GM18868 (cell line): ENCODE measurements at regions not wholly inside any gene's neighbourhood (a gene's known extent, or its start where the extent isn't known, plus 50 kb on each side); places are given as distances from the start of the nearest gene placed in this dataset.

Experiments
- ATAC-seq: cut with Tn5 transposase; IDR thresholded peaks from one replicate; pipeline ENCODE4 v1.9.1; 2021; ENCODE audit warnings: mild to moderate bottlenecking, moderate library complexity; ENCODE audit not compliant: unreplicated experiment

DNA sequence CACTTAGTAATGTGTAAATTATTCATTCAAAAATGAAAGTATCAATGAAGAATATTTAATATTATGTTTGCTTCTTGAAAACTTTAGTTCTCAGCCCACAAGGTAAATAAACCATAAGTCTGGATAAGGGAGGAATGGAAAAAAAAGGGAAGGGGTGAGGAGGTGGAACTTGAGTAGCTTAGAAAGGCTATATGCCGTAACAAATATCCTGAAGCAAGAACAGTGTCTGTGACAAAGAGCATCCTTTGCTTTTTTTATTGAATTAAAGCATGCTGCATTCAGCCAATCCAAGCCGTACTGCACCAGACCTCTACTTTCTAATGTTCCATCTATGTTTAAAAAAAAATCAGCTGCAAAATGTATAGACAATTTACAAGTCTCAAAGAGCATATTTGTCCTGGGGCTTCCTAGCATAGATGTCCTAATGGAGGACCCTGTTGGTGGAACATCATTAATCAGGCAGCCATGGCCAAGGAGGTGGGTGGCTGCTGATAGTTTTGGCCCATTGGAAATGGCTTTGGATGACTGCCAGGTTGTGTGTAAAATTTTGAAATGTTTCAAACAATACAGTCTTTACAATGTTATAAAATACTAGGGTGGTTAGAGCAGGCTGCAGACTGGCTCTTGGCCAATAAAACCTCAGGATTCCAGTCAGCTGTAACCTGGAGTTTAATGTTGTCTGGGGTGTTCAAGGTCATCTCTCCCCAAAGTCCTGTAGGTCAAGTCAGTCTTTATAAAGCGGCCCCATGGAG is 895.8 kb upstream of the SOX9 start:
- ATAC-seq: no peak

- no peak for ATAC-seq
These were observed 893.0 kb upstream of the SOX9 start for GRCh38 chr17:71227841-71228240.

DNA sequence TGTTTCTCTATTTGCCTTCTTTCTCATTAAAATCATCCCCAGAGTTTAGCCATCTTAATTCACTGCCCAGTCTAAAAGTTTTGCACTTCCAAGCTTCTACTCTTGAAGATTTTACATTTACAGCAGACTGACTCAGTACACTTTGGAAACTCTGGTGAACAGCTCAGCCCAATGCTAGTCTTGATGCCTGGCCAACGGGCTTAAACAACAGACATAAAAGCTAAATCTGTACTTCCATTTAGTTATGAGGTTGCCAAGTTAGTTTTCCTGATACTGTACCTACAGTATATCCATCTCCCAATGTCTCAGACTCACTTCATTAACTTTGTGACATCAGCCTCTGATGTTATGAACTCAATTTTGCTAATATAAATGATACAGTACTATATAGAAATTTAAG is 891.8 kb upstream of the SOX9 start:
- ATAC-seq: no peak

GRCh38 chr17:71232801-71233559 is 887.8 kb upstream of the SOX9 start:
- ATAC-seq: no peak

DNA sequence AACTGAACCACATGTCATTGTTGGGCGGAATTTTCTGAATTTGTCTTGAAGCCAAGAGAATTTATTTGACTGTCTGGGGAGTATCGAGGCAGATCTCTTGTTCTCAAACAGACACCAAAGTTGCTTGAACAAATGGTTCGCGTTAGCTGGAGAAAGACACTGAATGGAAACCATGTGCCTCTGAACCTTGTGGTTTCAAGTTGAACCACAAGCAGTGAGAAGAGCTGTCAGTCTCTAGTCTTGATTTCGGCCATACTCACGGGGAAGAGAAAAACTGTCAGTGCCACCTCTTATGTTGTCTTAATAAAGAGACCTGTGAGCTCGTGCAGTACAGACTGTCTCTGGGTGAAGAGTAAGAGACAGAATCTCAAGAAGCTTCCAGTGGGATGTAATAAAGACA is 886.5 kb upstream of the SOX9 start:
- no peak for ATAC-seq

DNA sequence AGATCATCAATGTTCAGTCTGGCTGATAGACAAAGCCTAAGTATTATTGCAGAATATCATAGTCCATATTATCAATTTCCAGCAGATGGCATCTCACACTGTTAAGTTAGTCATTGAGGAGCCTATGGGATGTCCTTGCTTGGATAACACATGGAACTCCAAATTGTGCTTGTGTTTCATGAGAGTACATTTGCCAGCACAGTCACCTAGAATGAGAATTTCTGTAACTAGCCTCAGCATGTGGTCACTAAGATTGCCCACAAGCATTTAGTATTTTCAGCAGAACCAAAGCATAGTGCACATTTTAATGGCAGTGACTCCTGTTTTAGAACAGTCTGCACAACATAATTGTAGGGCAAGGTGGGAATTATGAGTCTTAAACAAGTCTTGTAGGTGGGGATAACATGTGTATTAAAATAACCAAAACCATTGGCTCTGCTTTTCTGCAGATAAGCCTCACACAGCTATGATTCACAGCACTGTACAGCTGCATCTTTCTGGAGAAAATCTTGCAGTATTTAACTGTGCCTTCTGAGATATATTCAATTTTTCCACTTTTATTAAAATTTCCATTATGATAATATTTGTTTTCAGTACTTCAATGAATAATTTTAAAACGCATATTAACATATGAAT is 882.8 kb upstream of the SOX9 start:
- no peak for ATAC-seq

DNA sequence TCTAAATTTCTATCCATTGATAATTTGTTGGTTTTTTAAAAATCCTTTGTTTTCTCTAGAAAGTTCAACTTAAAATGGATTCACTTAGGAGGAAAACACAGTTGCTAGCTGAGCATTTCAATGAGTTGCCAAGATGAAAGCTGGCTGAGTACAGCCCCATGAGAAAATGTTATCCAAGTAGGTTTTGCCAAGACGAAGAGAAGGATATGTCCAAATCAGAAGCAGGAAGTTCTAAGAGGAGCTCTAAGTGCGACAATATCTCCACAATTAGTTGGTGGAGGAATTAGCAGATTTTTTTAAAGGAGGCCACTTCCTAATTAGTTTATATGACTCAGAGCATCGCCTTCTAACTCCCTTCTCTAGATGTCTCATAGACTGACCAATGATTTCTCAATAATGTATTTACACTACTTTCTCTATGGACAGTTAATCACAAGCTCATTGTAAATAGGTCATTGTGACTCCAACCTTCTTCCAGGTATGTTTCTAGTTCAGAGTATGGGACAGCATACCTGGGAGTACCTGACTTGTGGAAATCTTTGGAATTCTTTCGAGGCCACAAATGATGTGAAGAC is 873.3 kb upstream of the SOX9 start:
- ATAC-seq: no peak

- no peak for ATAC-seq
These were observed 869.5 kb upstream of the SOX9 start for GRCh38 chr17:71251276-71251675.

DNA sequence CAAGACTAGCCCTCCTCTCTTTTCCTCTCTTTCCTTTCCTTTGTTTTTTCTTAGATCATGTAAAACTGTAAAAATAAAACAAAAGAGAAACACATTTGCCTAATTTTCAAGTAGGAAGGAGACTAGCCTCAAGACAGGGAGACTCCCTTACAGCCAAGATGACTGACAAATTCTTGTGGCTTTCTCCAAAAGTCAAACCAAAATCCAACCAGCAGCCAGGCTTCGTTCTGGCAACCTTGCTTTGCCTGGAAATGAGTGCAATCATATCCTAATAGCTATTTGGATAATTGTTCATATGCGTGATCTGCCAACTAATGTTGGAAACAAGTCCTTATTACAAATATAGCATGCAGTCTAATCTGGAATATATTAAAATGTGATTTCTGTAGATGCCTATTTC is 868.9 kb upstream of the SOX9 start:
- ATAC-seq: no peak

DNA sequence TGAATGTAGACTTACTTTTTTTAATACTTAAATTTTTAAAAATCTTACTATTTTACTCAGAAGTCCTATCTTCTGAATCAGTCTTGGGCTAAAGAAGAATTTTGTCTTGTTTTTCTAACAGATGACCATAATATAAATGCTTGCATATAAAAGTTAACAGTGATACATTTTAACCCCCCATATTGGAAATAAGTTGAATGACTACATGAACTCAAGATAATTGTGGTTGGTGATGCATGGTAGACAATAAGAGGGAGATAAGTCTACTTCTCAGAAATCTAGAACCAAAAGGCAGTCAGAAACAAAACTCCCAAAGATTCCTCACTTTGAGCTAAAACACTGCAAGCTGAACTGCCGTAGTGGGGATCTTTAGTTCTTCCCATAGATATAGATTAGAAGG is 868.4 kb upstream of the SOX9 start:
- ATAC-seq: no peak

- ATAC-seq: no peak
These were observed 863.7 kb upstream of the SOX9 start for GRCh38 chr17:71257096-71257495.

GRCh38 chr17:71260366-71260940 is 860.4 kb upstream of the SOX9 start:
- ATAC-seq: no peak

GRCh38 chr17:71262586-71262985 is 858.2 kb upstream of the SOX9 start:
- no peak for ATAC-seq

- no peak for ATAC-seq
These were observed 853.2 kb upstream of the SOX9 start for GRCh38 chr17:71267668-71268067.

DNA sequence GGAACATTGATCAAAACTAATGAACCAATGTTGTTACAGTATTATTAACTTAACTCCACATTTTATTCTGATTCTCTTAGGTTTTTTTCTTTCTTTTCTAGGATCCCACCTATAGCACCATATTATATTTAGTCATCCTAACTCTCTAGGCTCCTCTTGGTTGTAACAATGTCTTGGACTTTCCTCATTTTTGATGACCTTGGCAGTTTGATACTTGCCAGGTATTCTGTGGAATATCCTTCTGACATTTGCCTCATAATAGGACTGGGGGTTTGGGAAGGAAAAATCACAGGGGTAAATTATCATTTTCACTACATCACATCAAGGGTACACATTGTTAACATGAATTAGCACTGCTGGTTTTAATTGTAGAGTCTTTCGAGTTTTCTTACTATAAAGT is 851.6 kb upstream of the SOX9 start:
- no peak for ATAC-seq

DNA sequence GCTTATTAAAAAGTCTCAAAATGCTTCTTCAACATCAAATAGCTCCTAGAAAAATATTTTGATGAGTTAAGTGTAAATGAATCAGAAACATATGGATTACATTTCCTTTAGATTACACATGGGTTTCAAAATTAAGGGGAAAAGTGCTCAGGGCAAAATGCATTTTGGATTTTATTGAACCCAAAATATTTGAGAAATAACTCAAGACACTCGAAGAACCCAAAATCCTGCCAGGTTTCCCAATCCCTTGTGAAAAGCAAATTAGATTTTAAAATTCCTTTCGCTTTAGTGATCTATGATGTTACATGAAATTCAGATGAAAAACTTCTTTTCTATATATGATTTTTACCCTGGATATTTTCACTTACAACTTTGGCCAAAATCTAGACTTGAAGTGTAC is 847.4 kb upstream of the SOX9 start:
- no peak for ATAC-seq

- no peak for ATAC-seq
These were observed 844.7 kb upstream of the SOX9 start for GRCh38 chr17:71276079-71276478.

DNA sequence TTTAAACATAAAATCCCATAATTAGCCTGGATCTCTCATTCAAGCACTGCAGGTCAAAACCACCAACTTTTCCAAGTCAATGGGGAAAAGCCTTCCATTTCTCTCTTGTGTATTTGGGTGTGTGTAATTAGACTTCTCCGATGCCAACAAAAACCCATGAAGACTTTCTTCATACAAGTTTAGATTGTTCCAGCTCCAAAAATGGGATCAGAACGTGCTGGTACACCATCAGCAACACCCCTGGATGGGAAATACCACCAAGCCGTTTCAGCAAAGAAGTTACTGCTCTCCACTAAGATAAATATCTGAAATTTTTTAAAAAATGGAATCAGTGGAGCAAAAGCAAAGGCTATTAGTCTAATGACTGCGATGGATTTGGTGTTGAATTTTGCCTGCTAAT is 837.3 kb upstream of the SOX9 start:
- no peak for ATAC-seq

DNA sequence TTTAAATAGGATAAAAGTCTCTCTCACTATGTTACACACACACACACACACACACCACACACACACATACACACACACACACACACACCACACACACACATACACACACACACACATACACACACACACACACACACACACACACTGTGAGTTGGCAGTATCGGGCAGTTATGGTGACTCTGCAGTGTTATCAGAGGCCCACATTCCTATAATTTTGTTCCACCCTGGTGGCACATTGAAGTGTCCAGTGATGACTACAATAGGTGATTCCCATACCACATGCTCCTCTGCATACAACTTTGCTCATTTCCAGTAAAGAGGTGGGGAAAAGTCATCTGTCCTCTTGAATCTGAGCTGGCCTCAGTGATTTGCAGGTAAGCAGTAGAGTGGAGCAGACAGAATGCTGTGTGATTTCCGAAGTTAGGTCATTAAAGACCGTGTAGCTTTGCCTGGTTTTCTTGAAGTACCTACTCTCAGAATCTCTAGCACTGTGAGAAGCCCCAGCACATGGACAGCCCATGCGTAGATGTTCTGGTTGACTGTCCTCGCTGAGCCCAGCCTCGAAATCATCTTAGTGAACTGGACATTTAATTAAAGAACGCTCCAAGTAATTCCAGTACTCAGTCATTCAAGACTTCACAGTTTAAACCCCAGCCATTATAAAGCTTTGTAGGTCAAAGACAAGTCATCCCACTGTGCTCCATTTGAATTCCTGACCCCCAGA is 836.6 kb upstream of the SOX9 start:
- no peak for ATAC-seq

- no peak for ATAC-seq
These were observed 834.2 kb upstream of the SOX9 start for GRCh38 chr17:71286625-71287024.
